EL (cell line): ENCODE measurements at regions not wholly inside any gene's neighbourhood (a gene's known extent, or its start where the extent isn't known, plus 50 kb on each side); places are given as distances from the start of the nearest gene placed in this dataset.
"Not testable (repeated sequence)": the region's sequence is repeated elsewhere in the genome, so short reads cannot be mapped to it uniquely, and the experiment has no call there.

Experiments
- DNase-seq: peaks from one replicate; pipeline ENCODE4 v3.0.0-alpha.2; 2016

GRCh38 chr7:106471686-106472440 is 187.1 kb upstream of the NAMPT start:
- DNase-seq: no peak

- no peak for DNase-seq
These were observed 186.2 kb upstream of the NAMPT start for GRCh38 chr7:106471021-106471420.

- DNase-seq: no peak
These were observed 182.1 kb upstream of the NAMPT start for GRCh38 chr7:106466867-106467266.

- DNase-seq: no peak
These were observed 181.1 kb upstream of the NAMPT start for GRCh38 chr7:106465704-106466468.

- DNase-seq: no peak
These were observed 179.9 kb upstream of the NAMPT start for GRCh38 chr7:106464651-106465050.

GRCh38 chr7:106463851-106464611 is 179.2 kb upstream of the NAMPT start:
- no peak for DNase-seq

- no peak for DNase-seq
These were observed 178.2 kb upstream of the NAMPT start for GRCh38 chr7:106462914-106463482.

GRCh38 chr7:106462365-106462859 is 177.6 kb upstream of the NAMPT start:
- DNase-seq: peak; percentile 46

GRCh38 chr7:106460792-106461254 is 176.0 kb upstream of the NAMPT start:
- DNase-seq: peak; percentile 29

GRCh38 chr7:106459397-106460072 is 174.8 kb upstream of the NAMPT start:
- no peak for DNase-seq

GRCh38 chr7:106457678-106458077 is 172.9 kb upstream of the NAMPT start:
- DNase-seq: no peak

- no peak for DNase-seq
These were observed 171.5 kb upstream of the NAMPT start for GRCh38 chr7:106456329-106456728.

GRCh38 chr7:106452031-106452851 is 167.5 kb upstream of the NAMPT start:
- no peak for DNase-seq

- DNase-seq: no peak
These were observed 166.4 kb upstream of the NAMPT start for GRCh38 chr7:106451171-106451570.

- peak; percentile 8 for DNase-seq
These were observed 165.9 kb upstream of the NAMPT start for GRCh38 chr7:106450716-106451115.

- no peak for DNase-seq
These were observed 164.4 kb upstream of the NAMPT start for GRCh38 chr7:106448992-106449859.

- DNase-seq: no peak
These were observed 163.7 kb upstream of the NAMPT start for GRCh38 chr7:106448346-106448991.

GRCh38 chr7:106447318-106447847 is 162.6 kb upstream of the NAMPT start:
- DNase-seq: no peak

GRCh38 chr7:106445366-106445765 is 160.6 kb upstream of the NAMPT start:
- not testable (repeated sequence) for DNase-seq
